Fibroblast of skin of abdomen (primary cell): ENCODE measurements at regions not wholly inside any gene's neighbourhood (a gene's known extent, or its start where the extent isn't known, plus 50 kb on each side); places are given as distances from the start of the nearest gene placed in this dataset.

Experiments used
- DNase-seq: peaks from one replicate; pipeline ENCODE4 v3.0.0-alpha.2; 2013

GRCh38 chr1:95431235-95431634, 197.2 kb downstream of the RWDD3 start:
- DNase-seq, result no peak

- no peak for DNase-seq
These were observed 201.6 kb downstream of the RWDD3 start for GRCh38 chr1:95435611-95436010.

- DNase-seq, result no peak
These were observed 203.0 kb downstream of the RWDD3 start for GRCh38 chr1:95437011-95437410.

GRCh38 chr1:95437781-95438180, 203.8 kb downstream of the RWDD3 start:
- no peak for DNase-seq

GRCh38 chr1:95438218-95438948, 204.4 kb downstream of the RWDD3 start:
- DNase-seq, result no peak

- DNase-seq, result no peak
These were observed 206.5 kb downstream of the RWDD3 start for GRCh38 chr1:95440511-95440910.

GRCh38 chr1:95449516-95449915, 215.5 kb downstream of the RWDD3 start:
- DNase-seq, result no peak

- no peak for DNase-seq
These were observed 217.0 kb downstream of the RWDD3 start for GRCh38 chr1:95451054-95451453.

- DNase-seq, result no peak
These were observed 217.9 kb downstream of the RWDD3 start for GRCh38 chr1:95451904-95452303.

- no peak for DNase-seq
These were observed 219.0 kb downstream of the RWDD3 start for GRCh38 chr1:95453053-95453452.

- no peak for DNase-seq
These were observed 233.0 kb downstream of the RWDD3 start for GRCh38 chr1:95467036-95467435.

GRCh38 chr1:95475686-95476457, 241.9 kb downstream of the RWDD3 start:
- DNase-seq, result no peak

- DNase-seq, result no peak
These were observed 262.3 kb downstream of the RWDD3 start for GRCh38 chr1:95496307-95496706.

GRCh38 chr1:95496773-95497172, 262.8 kb downstream of the RWDD3 start:
- DNase-seq, result no peak

- DNase-seq, result no peak
These were observed 263.6 kb downstream of the RWDD3 start for GRCh38 chr1:95497566-95497965.

- DNase-seq, result no peak
These were observed 269.4 kb downstream of the RWDD3 start for GRCh38 chr1:95503278-95504030.

GRCh38 chr1:95504321-95504720, 270.3 kb downstream of the RWDD3 start:
- peak; percentile 2 for DNase-seq

GRCh38 chr1:95506736-95507414, 272.9 kb downstream of the RWDD3 start:
- DNase-seq, result no peak

- peak; percentile 4 for DNase-seq
These were observed 276.0 kb downstream of the RWDD3 start for GRCh38 chr1:95509989-95510388.

GRCh38 chr1:95512925-95513324, 278.9 kb downstream of the RWDD3 start:
- DNase-seq, result no peak

GRCh38 chr1:95517506-95517905, 283.5 kb downstream of the RWDD3 start:
- no peak for DNase-seq

GRCh38 chr1:95518310-95518709, 284.3 kb downstream of the RWDD3 start:
- DNase-seq, result no peak

- no peak for DNase-seq
These were observed 286.4 kb downstream of the RWDD3 start for GRCh38 chr1:95520390-95520789.
